Hepatocyte (in vitro differentiated cells): ENCODE measurements at regions not wholly inside any gene's neighbourhood (a gene's known extent, or its start where the extent isn't known, plus 50 kb on each side); places are given as distances from the start of the nearest gene placed in this dataset.
"Not testable (repeated sequence)": the region's sequence is repeated elsewhere in the genome, so short reads cannot be mapped to it uniquely, and the experiment has no call there.

Experiments
- EZH2 ChIP-seq: fragments of 200-600 bp; sonication (generic); IDR thresholded peaks from 2 replicates; pipeline ENCODE4 v1.6.1; 2016; ENCODE audit warnings: antibody characterized with exemption, mild to moderate bottlenecking, borderline replicate concordance
- TF ChIP-seq, protein P1 (sequence below): fragments of 200-600 bp; sonication (generic); IDR thresholded peaks from 2 replicates; pipeline ENCODE4 v1.5.1; 2016; ENCODE audit warnings: antibody characterized with exemption, mild to moderate bottlenecking; ENCODE audit not compliant: poor library complexity

- TF ChIP-seq, protein P1, sequence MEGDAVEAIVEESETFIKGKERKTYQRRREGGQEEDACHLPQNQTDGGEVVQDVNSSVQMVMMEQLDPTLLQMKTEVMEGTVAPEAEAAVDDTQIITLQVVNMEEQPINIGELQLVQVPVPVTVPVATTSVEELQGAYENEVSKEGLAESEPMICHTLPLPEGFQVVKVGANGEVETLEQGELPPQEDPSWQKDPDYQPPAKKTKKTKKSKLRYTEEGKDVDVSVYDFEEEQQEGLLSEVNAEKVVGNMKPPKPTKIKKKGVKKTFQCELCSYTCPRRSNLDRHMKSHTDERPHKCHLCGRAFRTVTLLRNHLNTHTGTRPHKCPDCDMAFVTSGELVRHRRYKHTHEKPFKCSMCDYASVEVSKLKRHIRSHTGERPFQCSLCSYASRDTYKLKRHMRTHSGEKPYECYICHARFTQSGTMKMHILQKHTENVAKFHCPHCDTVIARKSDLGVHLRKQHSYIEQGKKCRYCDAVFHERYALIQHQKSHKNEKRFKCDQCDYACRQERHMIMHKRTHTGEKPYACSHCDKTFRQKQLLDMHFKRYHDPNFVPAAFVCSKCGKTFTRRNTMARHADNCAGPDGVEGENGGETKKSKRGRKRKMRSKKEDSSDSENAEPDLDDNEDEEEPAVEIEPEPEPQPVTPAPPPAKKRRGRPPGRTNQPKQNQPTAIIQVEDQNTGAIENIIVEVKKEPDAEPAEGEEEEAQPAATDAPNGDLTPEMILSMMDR = not testable (repeated sequence)
- not testable (repeated sequence) for TF ChIP-seq EZH2
Measured at GRCh38 chr3:75850301-75851008, 65.1 kb upstream of the ZNF717 start.
